AG09309 (cell line): ENCODE measurements at regions not wholly inside any gene's neighbourhood (a gene's known extent, or its start where the extent isn't known, plus 50 kb on each side); places are given as distances from the start of the nearest gene placed in this dataset.

Experiments
- DNase-seq: peaks from one replicate; pipeline ENCODE4 v3.0.0-alpha.2; 2010; ENCODE audit warnings: low read depth
- H3K4me3 ChIP-seq: 2 replicates; pipeline ENCODE4 v1.5.1; 2011; ENCODE audit warnings: mild to moderate bottlenecking, low read depth, low read length, moderate library complexity; ENCODE audit not compliant: control insufficient read depth
- CTCF ChIP-seq: IDR thresholded peaks from 2 replicates; pipeline ENCODE4 v1.5.1; 2011; ENCODE audit warnings: mild to moderate bottlenecking, low read depth, low read length, inconsistent platforms; ENCODE audit not compliant: insufficient read depth, control insufficient read depth; ENCODE audit errors: missing control alignments

- no peak overlapping the region for H3K4me3 ChIP-seq
- DNase-seq = no peak
- no peak for TF ChIP-seq CTCF
Observed at GRCh38 chr6:4589295-4589694, 186.9 kb upstream of the CDYL start.

- no peak for DNase-seq
- TF ChIP-seq CTCF = no peak
- H3K4me3 ChIP-seq = no peak overlapping the region
Observed at GRCh38 chr6:4588581-4588980, 187.6 kb upstream of the CDYL start.

GRCh38 chr6:4588163-4588562, 188.0 kb upstream of the CDYL start:
- no peak for TF ChIP-seq CTCF
- no peak for DNase-seq
- H3K4me3 ChIP-seq = no peak overlapping the region

GRCh38 chr6:4587171-4587570, 189.0 kb upstream of the CDYL start:
- no peak for TF ChIP-seq CTCF
- H3K4me3 ChIP-seq = no peak overlapping the region
- DNase-seq = no peak

GRCh38 chr6:4586469-4586859, 189.7 kb upstream of the CDYL start:
- no peak for TF ChIP-seq CTCF

GRCh38 chr6:4585682-4586468, 190.3 kb upstream of the CDYL start:
- TF ChIP-seq CTCF = no peak
- DNase-seq = no peak
- no peak overlapping the region for H3K4me3 ChIP-seq

More at GRCh38 chr6:4586469-4586859, 189.7 kb upstream of the CDYL start:
- H3K4me3 ChIP-seq = no peak overlapping the region
- no peak for DNase-seq
